ENCODE measurements at regions not wholly inside any gene's neighbourhood (a gene's known extent, or its start where the extent isn't known, plus 50 kb on each side); places are given as distances from the start of the nearest gene placed in this dataset.

DNA sequence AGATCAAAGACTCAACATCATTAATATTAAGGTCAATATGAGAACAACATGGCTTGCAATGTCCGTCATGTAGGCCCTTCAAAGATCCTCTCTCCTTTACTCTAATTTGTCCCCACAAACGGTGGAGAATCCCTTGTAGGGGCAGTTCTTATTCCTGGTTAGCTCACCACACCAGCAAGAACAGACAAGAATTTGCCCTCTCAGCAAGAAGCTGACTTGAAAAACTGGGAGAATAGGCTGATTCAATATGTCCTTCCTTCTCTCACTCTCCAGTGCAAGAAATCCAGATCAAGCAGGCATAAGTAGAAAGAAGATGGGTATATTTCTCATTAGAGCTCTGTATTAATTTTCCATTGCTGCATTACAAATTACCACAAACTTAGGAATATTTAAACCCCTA lies 704.2 kb upstream of the SLIT2 start:
- H2AFZ ChIP-seq (ENCODE audit: low read depth, low read length), result no peak overlapping the region
- intact Hi-C loops (cut with micrococcal nuclease), result no loop called here
- no peak overlapping the region for H3K4me2 ChIP-seq (ENCODE audit: insufficient read depth, low read length)
- POLR2A ChIA-PET, result no interaction called here
- DNase-seq (ENCODE audit: low read depth, low spot score) (no peak), FAIRE-seq (no peak)
- no peaks in the 10 kb centered on the region for H3K9me1 ChIP-seq (replicated peaks; ENCODE audit: control insufficient read depth, extremely low read depth, insufficient read depth, low read length)
- no TSS peak for BruUV-seq (replicated peaks)
- no peaks in the 10 kb centered on the region for H3K9me3 ChIP-seq (replicated peaks; ENCODE audit: control insufficient read depth, insufficient read depth, low read length)
- dilution Hi-C loops (cut with MboI; ENCODE audit: extremely low pct_ligation_motif_present, low sequenced_read_pairs), result no loop called here
- no peaks in the 10 kb centered on the region for H3K79me2 ChIP-seq (ENCODE audit: control insufficient read depth, insufficient read depth, low read length)
- CTCF ChIA-PET, result interaction anchor here (0.6 to 0.8 kb wide), 3 partner anchors 12 to 232 kb away, joined by 3 read pairs; no protein-coding TSS in a partner anchor
- no peaks in the 10 kb centered on the region for H3K4me1 ChIP-seq (ENCODE audit: control insufficient read depth, extremely low read depth, insufficient read depth, low read length)
- H4K20me1 ChIP-seq (replicated peaks; ENCODE audit: control insufficient read depth, extremely low read depth, insufficient read depth, low read length), result no peaks in the 10 kb centered on the region
- H3K9ac ChIP-seq (replicated peaks; ENCODE audit: extremely low read depth, insufficient read depth, low read length), result no peak overlapping the region
- H3K27ac ChIP-seq (ENCODE audit: insufficient read depth, low read depth, low read length), result no peak overlapping the region
- no peaks in the 10 kb centered on the region for H3K27me3 ChIP-seq (ENCODE audit: control insufficient read depth in 2 of 2, insufficient read depth in 2 of 2, low read length in 2 of 2)
- TF ChIP-seq JUN (IDR thresholded peaks at IDR 0.05; ENCODE audit: borderline replicate concordance, insufficient read depth, insufficient read length, low read depth) (no peak), GATA2 (IDR thresholded peaks at IDR 0.05; ENCODE audit: insufficient read depth, insufficient read length, low read depth, low read length) (no peak), FOS (IDR thresholded peaks at IDR 0.05; ENCODE audit: borderline replicate concordance, insufficient read depth, low read length) (no peak), EZH2 (IDR thresholded peaks at IDR 0.05; ENCODE audit: borderline replicate concordance, low read depth, low read length, severe bottlenecking) (no peak), MYC (IDR thresholded peaks at IDR 0.05; ENCODE audit: low read depth, low read length) (no peak)
- TF ChIP-seq, protein P1, sequence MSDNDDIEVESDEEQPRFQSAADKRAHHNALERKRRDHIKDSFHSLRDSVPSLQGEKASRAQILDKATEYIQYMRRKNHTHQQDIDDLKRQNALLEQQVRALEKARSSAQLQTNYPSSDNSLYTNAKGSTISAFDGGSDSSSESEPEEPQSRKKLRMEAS (IDR thresholded peaks at IDR 0.05; ENCODE audit: insufficient read depth, insufficient read length), result no peak
- no peaks in the 10 kb centered on the region for H3K36me3 ChIP-seq (ENCODE audit: control insufficient read depth in 2 of 2, extremely low read depth in 1 of 2, insufficient read depth in 2 of 2, low read length in 2 of 2)
- H3K4me3 ChIP-seq (replicated peaks in 1 of 3; ENCODE audit: insufficient read depth in 1 of 3, low read depth in 1 of 3, low read length in 3 of 3), result no peak overlapping the region

DNA sequence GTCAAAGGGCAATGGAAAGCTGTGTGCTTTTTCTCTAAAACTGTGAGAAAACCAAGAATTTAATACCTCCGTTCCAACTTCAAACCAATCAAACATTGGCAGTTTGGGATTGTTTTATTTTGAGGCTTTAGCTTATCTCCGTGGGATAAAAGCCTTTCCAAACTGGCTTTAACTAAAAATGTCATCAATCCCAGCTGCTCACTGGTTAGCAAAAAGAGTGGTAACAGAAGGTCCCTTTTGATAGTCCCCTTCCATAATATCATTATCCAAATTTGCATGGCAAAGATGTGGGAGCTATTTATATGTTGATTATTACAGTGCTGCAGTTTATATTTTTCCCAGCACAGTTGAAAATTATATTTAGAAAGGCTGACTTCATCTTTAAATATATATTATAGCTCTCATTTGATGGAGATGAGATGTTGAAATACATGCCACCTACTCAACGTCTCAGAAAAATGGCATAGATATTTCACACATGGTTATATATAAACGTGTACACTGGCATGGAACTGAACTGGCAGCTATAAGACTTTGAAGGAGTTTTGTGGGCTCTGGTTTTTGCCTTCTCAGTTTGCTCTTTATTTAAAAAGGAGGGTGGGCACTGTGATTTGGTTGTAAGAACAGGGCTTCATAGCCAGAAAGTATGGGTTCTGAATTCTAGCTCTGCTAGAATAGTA lies 707.1 kb upstream of the SLIT2 start:
- BruUV-seq (replicated peaks), result no TSS peak
- CTCF ChIA-PET, result no interaction called here

More for the DNA sequence above, 707.1 kb upstream of the SLIT2 start:
- DNase-seq (ENCODE audit: low read depth, low spot score), result no peak
- no peaks in the 10 kb centered on the region for H3K4me1 ChIP-seq (ENCODE audit: control insufficient read depth, extremely low read depth, insufficient read depth, low read length)
- intact Hi-C loops (cut with micrococcal nuclease) (no loop called here), dilution Hi-C loops (cut with MboI; ENCODE audit: extremely low pct_ligation_motif_present, low sequenced_read_pairs) (no loop called here)
- H4K20me1 ChIP-seq (replicated peaks; ENCODE audit: control insufficient read depth, extremely low read depth, insufficient read depth, low read length), result no peaks in the 10 kb centered on the region
- POLR2A ChIA-PET, result interaction anchor here (0.6 kb wide), 1 partner anchor 19 kb away, joined by 9 read pairs; no protein-coding TSS in a partner anchor
- no peaks in the 10 kb centered on the region for H3K9me3 ChIP-seq (replicated peaks; ENCODE audit: control insufficient read depth, insufficient read depth, low read length)
- TF ChIP-seq, protein P1 (IDR thresholded peaks at IDR 0.05; ENCODE audit: insufficient read depth, insufficient read length), result no peak
- TF ChIP-seq POLR2AphosphoS5 (IDR thresholded peaks at IDR 0.05; ENCODE audit: insufficient read depth, low read depth, low read length) (no peak), FOS (IDR thresholded peaks at IDR 0.05; ENCODE audit: borderline replicate concordance, insufficient read depth, low read length) (no peak), MYC (IDR thresholded peaks at IDR 0.05; ENCODE audit: low read depth, low read length) (no peak), EZH2 (IDR thresholded peaks at IDR 0.05; ENCODE audit: borderline replicate concordance, low read depth, low read length, severe bottlenecking) (no peak), JUN (IDR thresholded peaks at IDR 0.05; ENCODE audit: borderline replicate concordance, insufficient read depth, insufficient read length, low read depth) (no peak), GATA2 (IDR thresholded peaks at IDR 0.05; ENCODE audit: insufficient read depth, insufficient read length, low read depth, low read length) (no peak), POLR2A (IDR thresholded peaks at IDR 0.05; ENCODE audit: low read depth, low read length) (no peak)
- TF ChIP-seq, protein P2, sequence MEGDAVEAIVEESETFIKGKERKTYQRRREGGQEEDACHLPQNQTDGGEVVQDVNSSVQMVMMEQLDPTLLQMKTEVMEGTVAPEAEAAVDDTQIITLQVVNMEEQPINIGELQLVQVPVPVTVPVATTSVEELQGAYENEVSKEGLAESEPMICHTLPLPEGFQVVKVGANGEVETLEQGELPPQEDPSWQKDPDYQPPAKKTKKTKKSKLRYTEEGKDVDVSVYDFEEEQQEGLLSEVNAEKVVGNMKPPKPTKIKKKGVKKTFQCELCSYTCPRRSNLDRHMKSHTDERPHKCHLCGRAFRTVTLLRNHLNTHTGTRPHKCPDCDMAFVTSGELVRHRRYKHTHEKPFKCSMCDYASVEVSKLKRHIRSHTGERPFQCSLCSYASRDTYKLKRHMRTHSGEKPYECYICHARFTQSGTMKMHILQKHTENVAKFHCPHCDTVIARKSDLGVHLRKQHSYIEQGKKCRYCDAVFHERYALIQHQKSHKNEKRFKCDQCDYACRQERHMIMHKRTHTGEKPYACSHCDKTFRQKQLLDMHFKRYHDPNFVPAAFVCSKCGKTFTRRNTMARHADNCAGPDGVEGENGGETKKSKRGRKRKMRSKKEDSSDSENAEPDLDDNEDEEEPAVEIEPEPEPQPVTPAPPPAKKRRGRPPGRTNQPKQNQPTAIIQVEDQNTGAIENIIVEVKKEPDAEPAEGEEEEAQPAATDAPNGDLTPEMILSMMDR (IDR thresholded peaks at IDR 0.05; ENCODE audit: extremely low read depth in 1 of 2, insufficient read depth in 1 of 2, low read depth in 1 of 2, low read length in 2 of 2), result no peak
- H3K4me3 ChIP-seq (replicated peaks in 1 of 3; ENCODE audit: insufficient read depth in 1 of 3, low read depth in 1 of 3, low read length in 3 of 3), result no peak overlapping the region
- H2AFZ ChIP-seq (ENCODE audit: low read depth, low read length), result no peak overlapping the region
- FAIRE-seq, result no peak
- H3K36me3 ChIP-seq (ENCODE audit: control insufficient read depth in 2 of 2, extremely low read depth in 1 of 2, insufficient read depth in 2 of 2, low read length in 2 of 2), result no peaks in the 10 kb centered on the region
- no peaks in the 10 kb centered on the region for H3K27me3 ChIP-seq (ENCODE audit: control insufficient read depth in 2 of 2, insufficient read depth in 2 of 2, low read length in 2 of 2)
- H3K9me1 ChIP-seq (replicated peaks; ENCODE audit: control insufficient read depth, extremely low read depth, insufficient read depth, low read length), result no peaks in the 10 kb centered on the region
- no peak overlapping the region for H3K4me2 ChIP-seq (ENCODE audit: insufficient read depth, low read length)
- H3K27ac ChIP-seq (ENCODE audit: insufficient read depth, low read depth, low read length), result no peak overlapping the region
- H3K79me2 ChIP-seq (ENCODE audit: control insufficient read depth, insufficient read depth, low read length), result no peaks in the 10 kb centered on the region
- no peak overlapping the region for H3K9ac ChIP-seq (replicated peaks; ENCODE audit: extremely low read depth, insufficient read depth, low read length)

Measured in endothelial cell of umbilical vein (primary cell).